ENCODE measurements at regions not wholly inside any gene's neighbourhood (a gene's known extent, or its start where the extent isn't known, plus 50 kb on each side); places are given as distances from the start of the nearest gene placed in this dataset.
A peak's percentile ranks its signal among the peaks of the same experiment; 100 is the strongest.
"Not testable (repeated sequence)": the region's sequence is repeated elsewhere in the genome, so short reads cannot be mapped to it uniquely, and the experiment has no call there.

GRCh38 chr14:30369502-30370180 is 189.3 kb upstream of the G2E3 start:
- no peak for DNase-seq

GRCh38 chr14:30373053-30373452 is 185.9 kb upstream of the G2E3 start:
- DNase-seq, result no peak

GRCh38 chr14:30373526-30373925 is 185.4 kb upstream of the G2E3 start:
- DNase-seq, result no peak

GRCh38 chr14:30375296-30375892 is 183.6 kb upstream of the G2E3 start:
- DNase-seq, result peak; percentile 12

- no peak for DNase-seq
Observed at GRCh38 chr14:30381861-30382480, 177.0 kb upstream of the G2E3 start.

GRCh38 chr14:30385925-30386324 is 173.0 kb upstream of the G2E3 start:
- DNase-seq, result no peak

GRCh38 chr14:30387871-30388270 is 171.1 kb upstream of the G2E3 start:
- DNase-seq, result no peak

- no peak for DNase-seq
Observed at GRCh38 chr14:30389134-30389876, 169.7 kb upstream of the G2E3 start.

GRCh38 chr14:30389877-30390385 is 169.0 kb upstream of the G2E3 start:
- DNase-seq, result no peak

- no peak for DNase-seq
Observed at GRCh38 chr14:30395065-30395464, 163.9 kb upstream of the G2E3 start.

- DNase-seq, result no peak
Observed at GRCh38 chr14:30402846-30403245, 156.1 kb upstream of the G2E3 start.

- no peak for DNase-seq
Observed at GRCh38 chr14:30403791-30404190, 155.2 kb upstream of the G2E3 start.

GRCh38 chr14:30409508-30410015 is 149.4 kb upstream of the G2E3 start:
- not testable (repeated sequence) for DNase-seq

GRCh38 chr14:30410986-30411385 is 148.0 kb upstream of the G2E3 start:
- no peak for DNase-seq

- not testable (repeated sequence) for DNase-seq
Observed at GRCh38 chr14:30413184-30413583, 145.8 kb upstream of the G2E3 start.

- no peak for DNase-seq
Observed at GRCh38 chr14:30417121-30417520, 141.8 kb upstream of the G2E3 start.

GRCh38 chr14:30417999-30418398 is 141.0 kb upstream of the G2E3 start:
- DNase-seq, result no peak

GRCh38 chr14:30419037-30419436 is 139.9 kb upstream of the G2E3 start:
- DNase-seq, result no peak

- DNase-seq, result no peak
Observed at GRCh38 chr14:30420515-30420914, 138.4 kb upstream of the G2E3 start.

- no peak for DNase-seq
Observed at GRCh38 chr14:30426463-30426862, 132.5 kb upstream of the G2E3 start.

GRCh38 chr14:30427401-30427800 is 131.6 kb upstream of the G2E3 start:
- no peak for DNase-seq

GRCh38 chr14:30427846-30428245 is 131.1 kb upstream of the G2E3 start:
- no peak for DNase-seq
